SIG-M5 treated with dmso at 0.1 percent for 504 hours (cell line): ENCODE measurements at regions not wholly inside any gene's neighbourhood (a gene's known extent, or its start where the extent isn't known, plus 50 kb on each side); places are given as distances from the start of the nearest gene placed in this dataset.
A peak's percentile ranks its signal among the peaks of the same experiment; 100 is the strongest.

ENCODE experiments used
- DNase-seq: peaks from one replicate; lab custom pipeline; 2025; ENCODE audit not compliant: unreplicated experiment; lab: John Stamatoyannopoulos, UW

DNA sequence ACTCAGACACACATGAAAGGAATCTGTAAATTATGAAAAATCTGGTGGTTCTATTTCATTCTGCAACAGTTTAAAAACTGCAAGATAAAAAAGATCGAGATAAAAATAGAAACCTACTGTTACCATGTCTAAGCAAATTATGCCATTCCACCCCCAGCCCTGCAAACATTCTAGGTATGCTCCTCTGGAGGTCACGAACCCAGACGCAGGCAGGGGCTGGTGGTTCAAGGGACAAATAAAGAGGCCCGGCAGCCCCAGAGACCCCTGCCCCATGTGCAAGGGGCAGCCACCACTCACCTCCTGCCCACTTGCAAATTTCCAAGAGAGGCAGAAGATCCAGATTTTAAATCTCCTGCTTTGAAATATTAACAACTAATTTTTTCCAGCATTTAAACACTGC lies 210.5 kb downstream of the ANAPC1 start:
- DNase-seq, result no peak

DNA sequence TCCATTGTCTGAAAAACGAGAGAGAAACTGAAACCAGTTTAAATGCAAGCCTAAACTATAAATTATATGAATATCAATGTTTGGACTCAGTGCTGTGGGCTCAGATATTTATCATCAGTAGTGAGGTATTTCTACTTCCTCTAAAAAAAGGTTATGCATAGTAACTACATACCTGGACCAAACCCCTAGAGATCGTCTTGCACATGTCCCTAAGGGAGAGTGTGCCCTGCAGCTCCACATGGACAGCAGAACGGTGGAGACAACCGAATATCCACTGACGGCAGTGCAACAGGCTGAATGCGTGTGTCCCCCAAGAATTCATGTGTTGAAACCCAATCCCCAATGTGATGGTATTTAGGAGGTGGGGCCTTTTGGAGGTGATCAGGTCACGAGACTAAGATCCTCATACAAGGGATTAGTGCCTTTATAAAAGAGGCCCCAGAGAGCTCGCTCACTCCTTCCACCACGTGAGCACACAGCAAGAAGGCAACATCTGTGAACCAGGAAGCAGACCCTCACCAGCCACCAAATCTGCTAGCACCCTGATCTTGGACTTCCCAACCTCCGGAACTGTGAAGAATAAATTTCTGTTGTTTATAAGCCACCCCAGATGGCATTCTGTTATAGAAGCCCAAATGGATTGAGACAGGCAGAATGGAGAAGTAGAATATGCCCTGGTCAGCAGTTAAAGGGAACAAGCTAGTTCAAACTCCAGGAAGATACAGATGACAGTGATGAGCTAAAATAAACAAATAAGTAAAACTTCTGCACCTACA lies 208.4 kb downstream of the ANAPC1 start:
- peak; percentile 16 for DNase-seq

DNA sequence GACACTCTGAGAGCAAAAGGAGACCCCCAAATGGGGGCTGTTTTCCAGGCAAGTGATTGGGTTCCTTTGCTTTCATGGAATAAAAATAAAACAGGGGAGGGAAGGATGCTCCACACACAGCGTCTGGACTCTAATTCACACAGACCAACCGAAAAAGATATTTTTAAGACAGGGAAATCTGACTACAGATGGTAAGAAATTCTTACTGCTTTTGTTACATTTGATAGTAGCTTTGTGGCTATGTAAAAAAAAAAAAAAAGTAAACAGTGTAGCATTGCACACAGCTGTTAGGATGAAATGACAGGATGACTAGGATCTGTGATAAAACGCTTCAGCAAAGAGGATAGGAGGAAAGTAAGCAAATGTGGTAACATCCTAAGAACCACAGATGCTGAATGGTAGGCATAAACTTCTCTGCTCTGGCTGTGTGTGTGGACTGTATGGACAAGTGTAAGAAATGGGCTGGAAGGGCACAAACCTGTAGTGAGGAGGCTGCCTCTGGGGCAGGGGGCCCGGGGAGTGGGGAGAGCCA lies 207.6 kb downstream of the ANAPC1 start:
- no peak for DNase-seq

- DNase-seq, result no peak
These were observed 205.8 kb downstream of the ANAPC1 start for GRCh38 chr2:111678161-111678560.

DNA sequence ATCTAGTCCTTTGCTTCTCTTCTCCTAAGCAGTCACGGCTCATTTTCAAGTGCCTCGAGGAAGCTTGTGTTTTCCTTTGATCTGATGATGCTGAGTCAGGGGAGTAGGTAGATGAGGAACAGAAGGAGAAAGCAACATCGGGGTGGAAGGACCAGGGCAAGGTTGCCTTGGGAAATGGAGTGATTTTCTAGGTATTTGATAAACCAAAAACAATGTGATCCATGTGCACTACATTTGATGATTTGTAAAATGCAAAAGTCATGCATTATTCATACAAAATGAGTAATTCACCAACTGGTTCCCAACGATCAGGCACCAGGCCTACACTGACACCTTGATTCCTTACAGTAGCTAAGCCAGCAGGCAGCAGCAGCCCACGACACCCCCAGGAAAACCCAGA lies 205.3 kb downstream of the ANAPC1 start:
- no peak for DNase-seq

- peak; percentile 25 for DNase-seq
These were observed 204.8 kb downstream of the ANAPC1 start for GRCh38 chr2:111679202-111679601.

GRCh38 chr2:111684611-111685010 lies 199.4 kb downstream of the ANAPC1 start:
- no peak for DNase-seq

DNA sequence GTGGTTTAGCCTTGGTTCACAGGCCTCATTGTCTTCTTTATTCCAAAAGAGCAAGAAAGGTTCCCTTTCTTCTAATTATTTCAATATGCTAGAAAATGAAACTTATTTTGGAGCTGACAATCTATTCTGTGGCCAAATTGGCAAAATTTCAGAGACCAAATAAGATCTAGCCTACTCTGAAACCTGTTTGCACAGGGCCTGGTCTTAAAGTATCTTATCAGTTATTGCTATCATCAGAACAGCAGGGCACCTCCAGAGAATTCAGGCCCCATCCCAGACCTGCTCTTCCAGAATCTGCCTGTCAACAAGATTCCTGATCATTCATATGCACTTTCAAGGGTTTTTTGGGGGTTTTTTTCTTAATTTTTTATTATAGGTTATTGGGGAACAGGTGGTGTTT lies 198.7 kb downstream of the ANAPC1 start:
- no peak for DNase-seq

DNA sequence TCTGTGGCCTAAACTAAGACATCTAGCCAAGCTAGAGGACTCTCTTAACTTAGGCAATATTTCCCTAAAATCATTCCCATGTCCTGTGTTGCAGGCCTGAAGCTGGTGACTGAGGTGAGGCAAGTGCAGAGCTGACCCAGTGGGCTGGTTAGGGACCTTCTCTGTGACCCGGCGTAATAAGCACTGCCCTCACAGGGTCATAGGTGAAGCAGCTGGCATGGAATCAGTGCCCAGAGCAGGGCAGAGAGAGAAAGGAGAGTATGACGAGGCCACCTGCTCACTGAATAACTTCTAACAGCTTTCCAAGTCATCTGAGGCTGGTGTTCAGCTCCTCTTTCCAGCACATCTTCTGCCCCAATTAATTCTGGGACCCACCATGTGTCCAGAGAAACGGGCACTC lies 197.0 kb downstream of the ANAPC1 start:
- DNase-seq, result no peak

GRCh38 chr2:111687911-111688310 lies 196.1 kb downstream of the ANAPC1 start:
- DNase-seq, result no peak

GRCh38 chr2:111688482-111688881 lies 195.5 kb downstream of the ANAPC1 start:
- no peak for DNase-seq

- DNase-seq, result no peak
These were observed 194.8 kb downstream of the ANAPC1 start for GRCh38 chr2:111689174-111689573.

- DNase-seq, result no peak
These were observed 194.1 kb downstream of the ANAPC1 start for GRCh38 chr2:111689941-111690340.

- DNase-seq, result no peak
These were observed 192.7 kb downstream of the ANAPC1 start for GRCh38 chr2:111691164-111691875.

DNA sequence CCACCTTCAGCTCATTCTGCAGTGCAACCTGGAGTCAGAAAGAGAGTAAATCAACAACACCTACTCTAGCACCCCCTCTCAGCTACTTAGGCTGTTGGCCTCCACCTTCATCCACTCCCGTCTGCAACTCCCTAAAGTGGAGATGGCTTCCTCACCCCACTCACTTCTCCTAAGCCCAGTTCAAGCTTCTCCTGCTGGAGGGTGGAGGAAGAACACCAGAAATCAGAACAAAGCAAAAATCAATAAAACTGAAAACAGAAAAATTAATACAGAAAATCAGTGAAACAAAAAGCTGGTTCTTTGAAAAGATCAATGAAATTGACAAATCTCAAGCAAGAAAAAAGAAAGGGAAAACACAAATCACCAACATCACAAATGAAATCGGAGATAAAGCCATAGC lies 191.7 kb downstream of the ANAPC1 start:
- DNase-seq, result no peak

GRCh38 chr2:111694700-111695101 lies 189.3 kb downstream of the ANAPC1 start:
- no peak for DNase-seq

- no peak for DNase-seq
These were observed 188.5 kb downstream of the ANAPC1 start for GRCh38 chr2:111695441-111696007.

- no peak for DNase-seq
These were observed 187.8 kb downstream of the ANAPC1 start for GRCh38 chr2:111696226-111696625.

- no peak for DNase-seq
These were observed 186.4 kb downstream of the ANAPC1 start for GRCh38 chr2:111697560-111697959.

- DNase-seq, result no peak
These were observed 185.9 kb downstream of the ANAPC1 start for GRCh38 chr2:111698089-111698488.

- peak; percentile 97 for DNase-seq
These were observed 185.0 kb downstream of the ANAPC1 start for GRCh38 chr2:111698743-111699554.
